Osteocyte (in vitro differentiated cells): ENCODE measurements at regions not wholly inside any gene's neighbourhood (a gene's known extent, or its start where the extent isn't known, plus 50 kb on each side); places are given as distances from the start of the nearest gene placed in this dataset.
A peak's percentile ranks its signal among the peaks of the same experiment; 100 is the strongest.

Source experiments
- DNase-seq: peaks from one replicate; pipeline ENCODE4 v3.0.0; 2021; ENCODE audit warnings: mixed read lengths; ENCODE audit not compliant: unreplicated experiment; ENCODE audit errors: extremely low spot score
- H3K27ac Mint-ChIP-seq: one replicate; pipeline ENCODE4 v1.8.0; 2021; ENCODE audit warnings: mild to moderate bottlenecking, mixed read lengths; ENCODE audit not compliant: unreplicated experiment
- H3K27me3 Mint-ChIP-seq: one replicate; pipeline ENCODE4 v1.8.0; 2021; ENCODE audit warnings: mixed read lengths; ENCODE audit not compliant: unreplicated experiment
- H3K36me3 Mint-ChIP-seq: one replicate; pipeline ENCODE4 v1.8.0; 2021; ENCODE audit warnings: mixed read lengths; ENCODE audit not compliant: unreplicated experiment
- H3K4me1 Mint-ChIP-seq: one replicate; pipeline ENCODE4 v1.8.0; 2021; ENCODE audit warnings: mixed read lengths; ENCODE audit not compliant: unreplicated experiment
- H3K4me3 Mint-ChIP-seq: one replicate; pipeline ENCODE4 v1.8.0; 2021; ENCODE audit warnings: mild to moderate bottlenecking, moderate library complexity, mixed read lengths; ENCODE audit not compliant: unreplicated experiment
- H3K9me3 Mint-ChIP-seq: one replicate; pipeline ENCODE4 v1.8.0; 2021; ENCODE audit warnings: mixed read lengths; ENCODE audit not compliant: unreplicated experiment
- CTCF ChIP-seq: fragments of 200-600 bp; sonication (generic); IDR thresholded peaks from 2 replicates; pipeline ENCODE4 v1.5.0; 2021; ENCODE audit warnings: antibody characterized with exemption, mild to moderate bottlenecking, moderate library complexity

GRCh38 chr2:239679755-239680154, 278.9 kb upstream of the HDAC4 start:
- no peaks in the 10 kb centered on the region for H3K4me1 Mint-ChIP-seq
- peaks cover 6% of the 10 kb centered on the region for H3K9me3 Mint-ChIP-seq
- H3K4me3 Mint-ChIP-seq: no peak overlapping the region
- TF ChIP-seq CTCF: no peak
- H3K36me3 Mint-ChIP-seq: no peaks in the 10 kb centered on the region
- DNase-seq: peak; percentile 67
- no peaks in the 10 kb centered on the region for H3K27me3 Mint-ChIP-seq
- H3K27ac Mint-ChIP-seq: no peak overlapping the region

DNA sequence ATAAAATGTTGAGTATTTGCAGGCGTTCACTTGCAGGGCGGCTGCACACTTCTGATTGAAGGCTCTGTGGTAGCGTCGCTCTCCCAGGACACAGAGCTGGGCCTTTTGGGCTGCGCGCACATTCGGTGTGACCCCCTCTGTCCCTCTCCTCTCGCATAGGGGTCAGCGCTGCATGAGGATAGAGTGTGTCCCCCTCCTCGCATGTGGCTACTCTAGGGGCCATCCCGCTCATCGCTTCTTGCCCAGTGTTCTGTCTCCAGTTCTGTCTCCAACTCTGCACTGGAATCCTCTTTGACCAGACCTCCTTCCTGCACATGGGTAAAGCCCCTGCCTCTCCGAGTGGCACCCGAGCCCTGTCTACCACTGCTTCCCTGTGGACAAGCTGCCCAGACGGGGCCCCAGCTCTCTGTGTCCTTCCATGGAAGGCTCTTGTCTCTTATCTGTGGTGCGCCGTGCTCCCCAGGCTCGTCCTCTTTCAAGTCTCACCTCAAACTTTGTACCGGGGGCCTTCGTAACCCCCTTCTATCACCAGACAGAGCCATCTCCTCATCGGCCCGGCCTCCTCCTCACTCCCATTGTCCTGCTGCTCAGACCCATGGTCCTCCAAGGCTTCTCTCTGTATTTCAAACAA, 278.0 kb upstream of the HDAC4 start:
- DNase-seq: peak; percentile 78
- no peak overlapping the region for H3K27ac Mint-ChIP-seq
- TF ChIP-seq CTCF: no peak
- no peaks in the 10 kb centered on the region for H3K36me3 Mint-ChIP-seq
- H3K4me1 Mint-ChIP-seq: no peaks in the 10 kb centered on the region
- H3K4me3 Mint-ChIP-seq: no peak overlapping the region
- H3K9me3 Mint-ChIP-seq: peaks cover 6% of the 10 kb centered on the region
- no peaks in the 10 kb centered on the region for H3K27me3 Mint-ChIP-seq

DNA sequence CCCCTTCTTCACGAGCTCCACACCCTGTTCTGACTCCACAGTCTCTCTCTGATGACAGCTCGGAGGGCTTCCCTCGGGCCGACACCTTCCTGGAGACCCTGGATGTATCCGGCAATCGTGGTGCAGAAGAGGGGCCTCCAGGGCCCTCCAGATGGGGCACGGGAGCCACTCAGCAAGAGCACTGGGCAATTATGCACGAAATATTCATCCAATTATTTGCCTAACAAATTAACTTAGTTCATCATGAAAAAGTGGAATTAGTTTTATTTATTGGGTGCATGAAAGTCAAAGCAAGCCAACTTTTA, 277.3 kb upstream of the HDAC4 start:
- no peaks in the 10 kb centered on the region for H3K27me3 Mint-ChIP-seq
- H3K4me1 Mint-ChIP-seq: no peaks in the 10 kb centered on the region
- no peak overlapping the region for H3K27ac Mint-ChIP-seq
- H3K4me3 Mint-ChIP-seq: no peak overlapping the region
- H3K36me3 Mint-ChIP-seq: no peaks in the 10 kb centered on the region
- DNase-seq: peak; percentile 69
- H3K9me3 Mint-ChIP-seq: peaks cover 6% of the 10 kb centered on the region
- TF ChIP-seq CTCF: no peak

GRCh38 chr2:239677453-239678185, 276.8 kb upstream of the HDAC4 start:
- peak; percentile 84 for DNase-seq
- Mint-ChIP-seq H3K4me3 (no peak overlapping the region), H3K9me3 (peaks cover 2% of the 10 kb centered on the region), H3K27me3 (no peaks in the 10 kb centered on the region), H3K36me3 (no peaks in the 10 kb centered on the region), H3K27ac (no peak overlapping the region), H3K4me1 (no peaks in the 10 kb centered on the region)
- TF ChIP-seq CTCF: no peak

- Mint-ChIP-seq H3K9me3 (no peaks in the 10 kb centered on the region), H3K4me3 (no peak overlapping the region), H3K27me3 (no peaks in the 10 kb centered on the region), H3K36me3 (no peaks in the 10 kb centered on the region), H3K27ac (no peak overlapping the region), H3K4me1 (no peaks in the 10 kb centered on the region)
- peak; percentile 70 for DNase-seq
- no peak for TF ChIP-seq CTCF
These were observed 276.1 kb upstream of the HDAC4 start for GRCh38 chr2:239676716-239677452.
